ENCODE measurements at regions not wholly inside any gene's neighbourhood (a gene's known extent, or its start where the extent isn't known, plus 50 kb on each side); places are given as distances from the start of the nearest gene placed in this dataset.

GRCh38 chr7:91373111-91373800 is 109.0 kb downstream of the FZD1 start:
- no peak overlapping the region for H3K4me3 ChIP-seq
- no peak for ATAC-seq
- TF ChIP-seq, protein P1, sequence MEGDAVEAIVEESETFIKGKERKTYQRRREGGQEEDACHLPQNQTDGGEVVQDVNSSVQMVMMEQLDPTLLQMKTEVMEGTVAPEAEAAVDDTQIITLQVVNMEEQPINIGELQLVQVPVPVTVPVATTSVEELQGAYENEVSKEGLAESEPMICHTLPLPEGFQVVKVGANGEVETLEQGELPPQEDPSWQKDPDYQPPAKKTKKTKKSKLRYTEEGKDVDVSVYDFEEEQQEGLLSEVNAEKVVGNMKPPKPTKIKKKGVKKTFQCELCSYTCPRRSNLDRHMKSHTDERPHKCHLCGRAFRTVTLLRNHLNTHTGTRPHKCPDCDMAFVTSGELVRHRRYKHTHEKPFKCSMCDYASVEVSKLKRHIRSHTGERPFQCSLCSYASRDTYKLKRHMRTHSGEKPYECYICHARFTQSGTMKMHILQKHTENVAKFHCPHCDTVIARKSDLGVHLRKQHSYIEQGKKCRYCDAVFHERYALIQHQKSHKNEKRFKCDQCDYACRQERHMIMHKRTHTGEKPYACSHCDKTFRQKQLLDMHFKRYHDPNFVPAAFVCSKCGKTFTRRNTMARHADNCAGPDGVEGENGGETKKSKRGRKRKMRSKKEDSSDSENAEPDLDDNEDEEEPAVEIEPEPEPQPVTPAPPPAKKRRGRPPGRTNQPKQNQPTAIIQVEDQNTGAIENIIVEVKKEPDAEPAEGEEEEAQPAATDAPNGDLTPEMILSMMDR (IDR thresholded peaks at IDR 0.05), result no peak
- no peaks in the 10 kb centered on the region for H3K27me3 ChIP-seq
- 58 to 73% methylated on average over 4 of the region's 4 CpGs for WGBS, 2 donors
- intact Hi-C loops (cut with DNase I), result no loop called here
- no peak for DNase-seq
- FAIRE-seq, result no peak
- H3K36me3 ChIP-seq, result no peaks in the 10 kb centered on the region
- H3K27ac ChIP-seq, result no peak overlapping the region
- no peaks in the 10 kb centered on the region for H3K9me3 ChIP-seq
- no peaks in the 10 kb centered on the region for H3K4me1 ChIP-seq

GRCh38 chr7:91374321-91374989 is 110.2 kb downstream of the FZD1 start:
- FAIRE-seq (no peak), DNase-seq (no peak), ATAC-seq (no peak)
- WGBS, 2 donors, result 78 to 80% methylated on average over 2 of the region's 2 CpGs
- H3K4me3 ChIP-seq, result no peak overlapping the region
- no peaks in the 10 kb centered on the region for H3K27me3 ChIP-seq
- TF ChIP-seq, protein P1 (IDR thresholded peaks at IDR 0.05), result no peak
- no peak overlapping the region for H3K27ac ChIP-seq
- no peaks in the 10 kb centered on the region for H3K9me3 ChIP-seq
- H3K36me3 ChIP-seq, result no peaks in the 10 kb centered on the region
- intact Hi-C loops (cut with DNase I), result no loop called here
- no peaks in the 10 kb centered on the region for H3K4me1 ChIP-seq

- H3K9me3 ChIP-seq, result no peaks in the 10 kb centered on the region
- H3K36me3 ChIP-seq, result no peaks in the 10 kb centered on the region
- H3K4me1 ChIP-seq, result no peaks in the 10 kb centered on the region
- DNase-seq (no peak), ATAC-seq (no peak), FAIRE-seq (no peak)
- intact Hi-C loops (cut with DNase I), result no loop called here
- no peak overlapping the region for H3K27ac ChIP-seq
- no peak overlapping the region for H3K4me3 ChIP-seq
- WGBS, 2 donors, result 88 to 96% methylated on average over 2 of the region's 2 CpGs
- no peaks in the 10 kb centered on the region for H3K27me3 ChIP-seq
- TF ChIP-seq, protein P1 (IDR thresholded peaks at IDR 0.05), result no peak
Measured at GRCh38 chr7:91375378-91375777, 111.1 kb downstream of the FZD1 start.

DNA sequence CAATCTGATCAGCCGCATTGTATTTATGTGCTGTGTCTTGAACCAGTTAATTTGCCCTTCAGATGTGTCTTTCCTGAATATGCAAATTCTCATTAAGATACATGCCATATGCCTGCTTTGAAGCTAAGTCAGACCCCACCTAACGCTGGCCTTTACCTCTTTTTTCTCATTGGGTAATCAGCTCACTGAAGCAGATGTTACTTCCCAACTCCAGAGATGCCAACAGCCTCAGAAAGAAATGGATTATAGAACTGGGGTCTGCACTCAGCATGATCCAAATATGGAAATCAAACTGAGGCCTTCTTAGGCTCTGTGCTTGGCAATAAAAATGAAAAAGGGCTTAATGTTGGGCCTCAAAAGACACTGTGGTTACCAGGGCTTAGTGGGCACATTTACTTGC is 113.9 kb downstream of the FZD1 start:
- TF ChIP-seq, protein P1 (IDR thresholded peaks at IDR 0.05), result no peak
- Histone ChIP-seq H3K36me3 (no peaks in the 10 kb centered on the region), H3K27ac (no peak overlapping the region), H3K9me3 (no peaks in the 10 kb centered on the region), H3K27me3 (no peaks in the 10 kb centered on the region), H3K4me3 (no peak overlapping the region), H3K4me1 (no peaks in the 10 kb centered on the region)
- 79 to 80% methylated on average over 2 of the region's 2 CpGs for WGBS, 2 donors
- intact Hi-C loops (cut with DNase I), result no loop called here
- ATAC-seq, result no peak
- FAIRE-seq, result no peak
- DNase-seq, result no peak

- Histone ChIP-seq H3K27me3 (no peaks in the 10 kb centered on the region), H3K4me1 (no peaks in the 10 kb centered on the region), H3K36me3 (no peaks in the 10 kb centered on the region), H3K9me3 (no peaks in the 10 kb centered on the region), H3K4me3 (no peak overlapping the region), H3K27ac (no peak overlapping the region)
- intact Hi-C loops (cut with DNase I), result no loop called here
- TF ChIP-seq, protein P1 (IDR thresholded peaks at IDR 0.05), result no peak
- FAIRE-seq, result no peak
- ATAC-seq, result peak in 1 of 4 donors; percentile 40
- 55 to 65% methylated on average over 2 of the region's 2 CpGs for WGBS, 2 donors
- DNase-seq, result no peak
Measured at GRCh38 chr7:91379236-91379635, 115.0 kb downstream of the FZD1 start.
